HG02798 (cell line): ENCODE measurements at regions not wholly inside any gene's neighbourhood (a gene's known extent, or its start where the extent isn't known, plus 50 kb on each side); places are given as distances from the start of the nearest gene placed in this dataset.
"Not testable (repeated sequence)": the region's sequence is repeated elsewhere in the genome, so short reads cannot be mapped to it uniquely, and the experiment has no call there.

Experiments
- ATAC-seq: cut with Tn5 transposase; IDR thresholded peaks from one replicate; pipeline ENCODE4 v1.9.1; 2021; ENCODE audit warnings: mild to moderate bottlenecking; ENCODE audit not compliant: unreplicated experiment, poor library complexity

GRCh38 chr18:26654616-26655524 lies 106.5 kb upstream of the KCTD1 start:
- no peak for ATAC-seq

DNA sequence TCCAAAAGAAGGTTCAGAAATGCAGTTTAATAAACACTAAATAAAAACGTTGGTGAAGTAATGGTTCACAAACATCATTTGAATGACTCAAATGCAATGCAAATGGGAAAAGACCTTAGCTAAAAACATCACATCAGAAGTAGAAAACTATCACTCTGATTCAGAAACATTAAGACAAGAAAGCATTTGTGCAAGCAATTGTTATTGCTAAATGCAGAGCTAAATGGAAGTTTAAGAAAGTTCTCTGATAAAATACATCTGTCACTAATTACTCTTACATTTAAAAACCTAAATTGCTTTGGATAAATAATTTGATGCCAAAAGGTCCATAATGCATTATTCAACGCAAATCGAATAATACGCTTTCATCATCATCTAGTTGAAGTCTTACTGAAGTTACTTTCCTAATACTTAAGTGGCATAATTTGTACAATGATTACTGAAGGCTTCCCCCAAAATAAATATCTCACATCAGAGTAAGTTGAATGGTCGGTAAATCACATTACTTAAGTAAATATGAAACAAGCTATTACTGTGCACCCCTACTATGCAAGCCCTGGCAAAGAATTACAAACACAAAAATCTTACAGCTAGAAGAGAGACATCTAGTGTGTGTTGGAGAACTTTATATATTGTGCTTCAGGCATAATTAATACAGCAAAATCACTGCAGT lies 105.7 kb upstream of the KCTD1 start:
- no peak for ATAC-seq

GRCh38 chr18:26652501-26652900 lies 104.1 kb upstream of the KCTD1 start:
- ATAC-seq = no peak

DNA sequence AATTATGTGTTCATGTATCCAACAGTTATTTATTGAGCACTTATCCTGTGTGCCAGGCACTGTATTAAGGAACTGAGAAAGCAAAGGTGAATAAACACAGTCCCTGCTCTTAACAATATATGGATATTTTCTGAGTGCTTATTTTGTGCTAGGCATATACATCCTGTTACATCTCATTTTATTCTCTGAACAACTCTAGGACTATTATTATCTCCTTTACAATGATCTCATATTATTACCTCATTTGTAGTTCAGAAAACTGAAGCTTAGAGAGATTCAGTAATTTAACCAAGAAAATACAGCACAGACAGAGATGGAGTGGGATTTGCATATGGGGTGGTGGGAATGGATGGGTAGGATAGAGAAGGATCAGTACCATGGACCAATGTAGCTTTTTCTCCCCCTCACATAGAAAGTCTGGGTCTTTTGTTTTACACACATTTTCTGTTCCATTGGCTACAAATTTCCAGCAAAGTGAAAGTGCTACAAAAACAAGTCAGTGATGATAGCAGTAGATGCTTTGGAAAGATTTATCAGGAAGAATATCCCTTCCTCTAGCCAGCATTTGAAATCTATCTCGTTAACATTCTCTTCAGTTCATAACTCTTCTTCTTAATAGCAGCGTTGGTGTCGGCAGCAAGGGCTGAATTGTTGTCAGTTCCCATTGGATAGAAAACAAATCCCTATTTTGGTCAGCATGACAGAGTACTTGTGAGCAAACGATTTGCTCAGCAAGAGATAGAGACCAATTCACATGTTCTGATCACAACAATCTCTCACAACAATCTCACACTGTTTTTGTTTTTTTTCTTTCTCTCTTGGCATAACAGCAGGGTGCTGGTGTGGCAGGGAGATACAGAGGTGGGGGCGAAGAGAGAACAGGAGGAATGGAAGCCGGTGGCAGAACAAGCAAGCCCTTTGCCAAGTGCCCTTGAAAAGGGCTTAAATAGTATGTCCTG lies 102.2 kb upstream of the KCTD1 start:
- no peak for ATAC-seq

DNA sequence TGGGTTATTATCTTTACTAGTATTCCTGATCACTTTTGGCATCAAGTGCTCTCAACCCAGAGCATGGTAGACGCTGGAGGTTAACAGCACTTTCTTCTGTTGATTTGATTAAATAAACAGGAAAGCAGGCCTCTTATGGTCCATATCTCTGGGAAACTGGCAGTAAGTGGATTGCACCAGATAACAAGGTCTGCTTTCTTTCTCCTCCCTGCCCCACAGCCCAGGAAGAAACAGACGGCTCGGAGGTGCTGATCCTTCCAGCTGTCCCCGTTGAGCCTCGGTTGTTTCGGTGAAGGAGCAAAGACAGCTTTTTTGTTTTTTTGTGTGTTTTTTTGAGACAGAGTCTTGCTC lies 100.8 kb upstream of the KCTD1 start:
- ATAC-seq = no peak

DNA sequence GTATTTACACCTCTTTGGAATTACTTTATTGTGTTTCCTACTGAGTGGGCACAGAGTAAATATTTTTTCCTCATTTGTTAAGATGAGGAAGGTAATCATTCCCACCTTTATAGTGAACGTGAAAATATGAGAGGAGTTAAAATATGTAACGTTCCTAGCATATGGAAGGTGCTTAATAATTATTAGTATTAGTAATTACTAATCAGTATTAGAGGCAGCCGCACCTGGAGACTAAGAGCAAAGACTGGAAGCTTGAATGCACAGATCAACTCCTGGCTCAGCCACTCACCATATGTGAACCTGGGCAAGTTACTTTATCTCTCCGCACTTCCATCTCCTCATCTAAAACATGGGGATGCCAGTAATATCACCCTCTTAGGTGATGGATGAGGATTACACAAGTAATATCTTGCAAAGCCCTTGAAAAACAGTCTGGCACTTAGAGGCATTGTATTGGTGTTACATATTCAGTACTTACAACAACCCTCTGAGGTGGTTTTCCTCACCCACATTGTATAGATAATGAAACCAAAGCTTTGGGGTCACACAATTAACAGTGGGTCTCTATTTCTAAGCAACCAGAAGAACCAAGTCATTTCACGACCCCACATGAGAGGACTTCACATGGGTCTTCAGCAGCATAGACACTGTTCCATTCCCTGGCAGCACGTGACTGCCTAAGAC lies 100.3 kb upstream of the KCTD1 start:
- no peak for ATAC-seq

- no peak for ATAC-seq
Observed at GRCh38 chr18:26646901-26647300, 98.5 kb upstream of the KCTD1 start.

- no peak for ATAC-seq
Observed at GRCh38 chr18:26642440-26643348, 94.3 kb upstream of the KCTD1 start.

DNA sequence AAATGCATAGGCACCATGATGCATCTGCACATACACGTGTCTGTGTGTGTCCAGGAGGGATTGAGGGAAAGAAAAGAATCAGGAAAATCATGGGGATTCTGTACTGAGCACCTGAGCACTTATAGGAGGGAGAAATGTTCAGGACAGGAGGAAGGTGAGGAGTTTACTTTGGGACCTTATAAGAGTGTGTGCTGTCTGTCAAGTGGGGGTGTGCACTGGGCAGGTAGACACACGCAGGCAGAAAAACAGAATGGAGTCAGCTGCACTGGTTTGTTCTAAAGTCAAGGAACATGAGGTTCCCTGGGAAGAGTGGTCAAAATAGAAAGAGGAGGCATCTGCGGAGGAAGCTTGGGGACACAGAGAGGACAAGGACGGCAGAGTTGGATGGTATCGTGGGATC lies 92.2 kb upstream of the KCTD1 start:
- ATAC-seq = no peak

- no peak for ATAC-seq
Observed at GRCh38 chr18:26639149-26639548, 90.8 kb upstream of the KCTD1 start.

DNA sequence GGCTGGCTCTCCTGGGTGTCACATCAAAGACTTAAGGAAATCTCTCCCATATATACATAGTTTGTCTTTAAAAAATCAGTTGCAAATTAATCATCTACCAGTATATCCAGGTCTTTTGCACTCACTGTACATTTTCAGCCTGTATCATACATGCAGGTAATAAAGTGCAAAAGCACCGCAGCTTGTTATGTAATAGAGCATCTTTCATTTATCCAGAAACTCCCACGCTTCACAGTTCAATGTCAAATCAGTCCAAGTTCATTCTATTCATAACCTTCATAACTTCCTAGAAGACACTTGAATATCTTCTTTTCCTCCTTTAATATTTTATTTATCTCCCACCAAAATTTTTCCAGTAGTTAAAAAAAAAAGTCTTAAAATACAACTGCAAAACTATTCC lies 89.6 kb upstream of the KCTD1 start:
- no peak for ATAC-seq

DNA sequence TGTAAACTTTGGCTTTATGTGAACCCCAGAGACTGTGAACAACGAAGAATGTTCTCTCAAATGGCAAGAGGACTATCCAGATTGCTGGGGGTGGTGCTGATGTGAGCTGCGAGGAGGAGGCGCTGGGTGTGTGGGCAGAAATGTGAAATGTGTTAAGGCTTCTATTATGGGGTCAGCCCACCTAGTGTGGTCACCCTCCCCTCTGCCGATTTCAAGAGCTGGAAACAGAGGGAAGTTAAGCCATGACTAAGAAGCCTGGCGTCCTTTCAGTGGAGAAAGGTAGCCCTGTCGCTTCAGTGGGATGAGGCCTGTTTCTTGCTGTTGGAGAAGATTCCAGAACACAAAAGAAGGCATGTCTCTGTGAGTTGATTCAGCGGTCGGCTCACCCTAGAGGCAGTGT lies 89.0 kb upstream of the KCTD1 start:
- no peak for ATAC-seq

GRCh38 chr18:26635466-26635865 lies 87.1 kb upstream of the KCTD1 start:
- no peak for ATAC-seq

DNA sequence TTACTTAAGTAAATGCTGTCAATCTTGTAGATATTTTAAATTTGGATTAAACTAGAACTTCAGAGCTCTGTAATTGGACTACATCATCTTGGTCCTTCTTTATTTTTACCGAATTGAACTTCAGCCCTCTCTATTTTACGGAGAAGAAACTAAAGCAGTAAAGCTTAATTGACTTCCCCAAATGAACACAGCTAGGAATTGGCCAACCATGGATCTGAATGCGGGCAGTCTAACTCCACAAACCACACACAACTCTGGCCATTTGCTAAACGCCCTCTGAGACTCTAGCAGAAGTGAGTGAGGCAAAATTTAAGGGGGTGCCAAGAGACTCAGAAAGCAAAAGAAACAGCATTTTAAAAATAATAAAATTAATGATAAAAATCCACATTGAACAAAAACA lies 86.3 kb upstream of the KCTD1 start:
- ATAC-seq = no peak

- ATAC-seq = no peak
Observed at GRCh38 chr18:26631135-26631534, 82.8 kb upstream of the KCTD1 start.

DNA sequence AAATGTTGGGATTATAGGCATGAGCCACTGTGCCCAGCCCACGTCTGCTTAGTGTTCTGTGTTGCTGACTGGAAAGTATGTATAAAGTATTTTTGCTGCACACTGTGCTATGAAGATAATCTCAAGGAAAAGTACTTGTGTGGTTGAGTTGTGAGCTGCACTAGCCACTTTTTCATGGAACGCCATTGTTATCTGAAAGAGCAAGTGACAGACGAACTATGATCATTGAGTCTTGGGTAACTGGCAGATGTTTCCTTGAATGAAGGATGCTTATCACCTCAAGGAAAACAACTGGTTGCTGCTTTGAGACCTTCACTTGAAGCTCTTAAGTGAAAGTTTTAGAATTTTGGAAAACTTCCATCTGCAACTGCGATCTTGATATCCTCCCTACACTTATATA lies 82.2 kb upstream of the KCTD1 start:
- no peak for ATAC-seq

DNA sequence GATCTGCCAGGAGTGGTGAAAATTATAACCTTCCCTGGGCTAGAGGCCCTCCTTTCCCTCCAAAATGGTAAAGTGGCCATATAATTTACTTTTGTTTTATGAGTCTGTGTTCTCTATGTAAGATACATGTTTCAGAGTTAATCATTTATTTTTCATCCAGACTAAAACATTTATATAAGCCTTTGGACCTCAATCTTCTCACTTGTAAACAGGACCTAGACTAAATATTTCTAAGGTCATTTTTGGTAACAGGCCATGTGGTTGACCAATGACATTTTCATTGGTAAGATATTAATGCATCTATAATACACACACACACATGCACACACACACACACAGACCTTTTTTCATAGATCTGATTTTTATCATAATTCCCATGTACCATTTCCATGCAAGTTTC lies 79.7 kb upstream of the KCTD1 start:
- no peak for ATAC-seq

DNA sequence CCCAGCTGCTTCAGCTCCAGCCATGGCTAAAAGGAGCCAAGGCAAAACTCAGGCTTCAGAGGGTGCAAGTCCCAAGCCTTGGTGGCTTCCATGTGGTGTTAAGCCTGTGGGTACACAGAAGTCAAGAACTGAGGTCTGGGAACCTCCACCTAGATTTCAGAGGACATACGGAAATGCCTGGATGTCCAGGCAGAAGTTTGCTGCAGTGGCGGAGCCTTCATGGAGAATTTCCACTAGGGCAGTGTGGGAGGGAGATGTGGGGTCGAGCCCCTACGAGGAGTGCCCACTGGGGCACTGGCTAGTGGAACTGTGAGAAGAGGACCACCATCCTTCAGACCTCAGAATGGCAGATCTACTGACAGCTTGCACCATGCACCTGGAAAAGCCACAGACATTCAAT lies 76.1 kb upstream of the KCTD1 start:
- ATAC-seq = no peak

GRCh38 chr18:26623314-26623713 lies 75.0 kb upstream of the KCTD1 start:
- ATAC-seq = not testable (repeated sequence)
